Stomach (tissue), 8 donors: ENCODE measurements at regions not wholly inside any gene's neighbourhood (a gene's known extent, or its start where the extent isn't known, plus 50 kb on each side); places are given as distances from the start of the nearest gene placed in this dataset.

Experiments used
- DNase-seq, 2 donors: peaks; one replicate each; pipeline versions ENCODE4 v3.0.0 to v3.0.0-alpha.2; 2013 to 2019
- H3K27ac ChIP-seq, 5 donors: fragments of 200-600 bp in 4 of 5; sonication (generic) in 4 of 5; one replicate each; pipeline ENCODE4 v1.5.1; 2013 to 2019; ENCODE audit warnings: mild to moderate bottlenecking in 1 of 5, moderate library complexity in 1 of 5
- H3K27me3 ChIP-seq, 3 donors: fragments of 200-600 bp; sonication (generic); one replicate each; pipeline ENCODE4 v1.5.1; 2017 to 2019; ENCODE audit warnings: mixed run types in 1 of 3
- H3K36me3 ChIP-seq, 4 donors: fragments of 200-600 bp; sonication (generic); 1 replicate in 3 of 4; 2 replicates in 1 of 4; pipeline ENCODE4 v1.5.1; 2016 to 2019
- H3K4me1 ChIP-seq, 4 donors: fragments of 200-600 bp; sonication (generic); one replicate each; pipeline ENCODE4 v1.5.1; 2016 to 2019
- H3K4me3 ChIP-seq, 4 donors: fragments of 200-600 bp; sonication (generic) in 3 of 4; one replicate each; pipeline ENCODE4 v1.5.1; 2016 to 2019; ENCODE audit warnings: mild to moderate bottlenecking in 1 of 4
- H3K9me3 ChIP-seq, 4 donors: fragments of 200-600 bp; sonication (generic); one replicate each; pipeline ENCODE4 v1.5.1; 2016 to 2019
- EP300 ChIP-seq: sonication (generic); formaldehyde crosslinking; IDR thresholded peaks from one replicate; pipeline ENCODE4 v1.6.1; 2017; ENCODE audit warnings: antibody characterized with exemption
- POLR2A ChIP-seq, 4 donors: fragments of 450-650 bp; IDR thresholded peaks; one replicate each; pipeline ENCODE4 v1.6.1; 2016; ENCODE audit warnings: antibody characterized with exemption in 4 of 4, control low read depth in 2 of 4, mild to moderate bottlenecking in 1 of 4, moderate library complexity in 1 of 4
- POLR2AphosphoS5 ChIP-seq, 3 donors: sonication (generic); formaldehyde crosslinking; IDR thresholded peaks; one replicate each; pipeline ENCODE4 v1.6.1; 2016; ENCODE audit warnings: antibody characterized with exemption in 3 of 3
- WGBS, 5 donors: extraction: QIAGEN DNeasy Blood & Tissue Kit in 3 of 5; methylation state at CpG; one replicate each; pipeline versions ENCODE4 v1.1.5 to v1.1.7; 2013 to 2018; 5-methylcytosine and 5-hydroxymethylcytosine counted together
- intact Hi-C: fragments of 100-400 bp; cut with DNase I; formaldehyde crosslinking; loops from one replicate; pipeline ENCODE4 v1.15.1; 2023; ENCODE audit warnings: low total_unique reads
- TF ChIP-seq, protein P1 (sequence below), 7 experiments: fragments of 450-650 bp in 4 of 7; fragments of 200-600 bp in 3 of 7; sonication (generic) in 3 of 7; IDR thresholded peaks; one replicate each; pipeline ENCODE4 v1.5.1; 2016 to 2019; ENCODE audit warnings: antibody characterized with exemption in 7 of 7, control low read depth in 2 of 7, mild to moderate bottlenecking in 1 of 7
- donor health status: healthy with polysubstance abuse.
- donor health status: Bipolar disorder and iron deficiency.
- donor health status: healthy.

- Histone ChIP-seq H3K9me3 (peaks cover 0 to 2% (median 0%) of the 10 kb centered on the region in 4 donors), H3K36me3 (no peaks in the 10 kb centered on the region), H3K4me1 (no peaks in the 10 kb centered on the region), H3K27me3 (peaks cover 0 to 7% (median 0%) of the 10 kb centered on the region in 3 donors), H3K4me3 (no peak overlapping the region), H3K27ac (no peak overlapping the region)
- 90 to 93% (median 91%) methylated on average over 3 of the region's 3 CpGs for WGBS, 5 donors
- no peak for DNase-seq
- no peak for TF ChIP-seq POLR2A (IDR thresholded peaks at IDR 0.05)
- TF ChIP-seq POLR2AphosphoS5 (IDR thresholded peaks at IDR 0.05): no peak
- TF ChIP-seq, protein P1, sequence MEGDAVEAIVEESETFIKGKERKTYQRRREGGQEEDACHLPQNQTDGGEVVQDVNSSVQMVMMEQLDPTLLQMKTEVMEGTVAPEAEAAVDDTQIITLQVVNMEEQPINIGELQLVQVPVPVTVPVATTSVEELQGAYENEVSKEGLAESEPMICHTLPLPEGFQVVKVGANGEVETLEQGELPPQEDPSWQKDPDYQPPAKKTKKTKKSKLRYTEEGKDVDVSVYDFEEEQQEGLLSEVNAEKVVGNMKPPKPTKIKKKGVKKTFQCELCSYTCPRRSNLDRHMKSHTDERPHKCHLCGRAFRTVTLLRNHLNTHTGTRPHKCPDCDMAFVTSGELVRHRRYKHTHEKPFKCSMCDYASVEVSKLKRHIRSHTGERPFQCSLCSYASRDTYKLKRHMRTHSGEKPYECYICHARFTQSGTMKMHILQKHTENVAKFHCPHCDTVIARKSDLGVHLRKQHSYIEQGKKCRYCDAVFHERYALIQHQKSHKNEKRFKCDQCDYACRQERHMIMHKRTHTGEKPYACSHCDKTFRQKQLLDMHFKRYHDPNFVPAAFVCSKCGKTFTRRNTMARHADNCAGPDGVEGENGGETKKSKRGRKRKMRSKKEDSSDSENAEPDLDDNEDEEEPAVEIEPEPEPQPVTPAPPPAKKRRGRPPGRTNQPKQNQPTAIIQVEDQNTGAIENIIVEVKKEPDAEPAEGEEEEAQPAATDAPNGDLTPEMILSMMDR (IDR thresholded peaks at IDR 0.05): no peak
- no peak for TF ChIP-seq EP300
- intact Hi-C loops: no loop called here
These were observed 74.6 kb upstream of the PRR23E start for GRCh38 chr3:127118366-127118765.

DNA sequence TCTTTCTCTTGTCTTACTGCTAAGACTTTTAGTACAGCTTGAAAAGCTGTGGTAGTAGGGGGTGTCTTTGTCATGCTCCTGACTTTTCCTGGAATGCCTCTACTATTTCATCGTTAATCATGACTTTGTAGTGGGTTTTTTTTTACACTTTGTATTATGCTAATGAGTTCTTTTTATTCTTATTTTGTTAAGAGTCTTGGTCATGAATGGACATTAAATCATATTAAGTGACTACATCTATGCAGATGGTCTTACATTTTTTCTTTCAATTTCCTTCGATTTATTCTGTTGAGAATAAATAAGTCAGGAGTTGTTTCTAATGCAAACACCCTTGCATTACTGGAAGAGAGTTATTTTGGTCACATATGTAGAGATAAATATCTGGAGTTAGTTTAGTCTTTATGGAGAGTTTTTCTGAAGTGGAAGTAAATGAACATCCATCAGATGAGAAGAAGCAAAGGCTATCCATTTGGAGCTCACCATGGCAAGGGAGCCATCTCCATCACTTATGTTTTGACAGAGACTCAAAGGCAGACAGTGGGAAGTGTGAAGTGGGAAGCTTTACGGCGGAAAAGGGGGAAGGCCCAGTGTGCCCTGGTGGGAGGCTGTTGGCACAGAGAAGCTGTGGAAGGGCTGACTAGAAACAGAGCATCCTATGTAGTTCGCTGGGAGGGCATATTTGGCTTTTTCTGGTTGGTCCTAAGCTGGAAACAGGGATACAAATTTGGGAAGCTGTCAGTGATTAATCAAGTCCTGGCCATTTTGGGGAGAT, 73.1 kb upstream of the PRR23E start:
- intact Hi-C loops: no loop called here
- no peaks in the 10 kb centered on the region for H3K4me1 ChIP-seq
- no peak for DNase-seq
- no peaks in the 10 kb centered on the region for H3K36me3 ChIP-seq
- no peaks in the 10 kb centered on the region for H3K9me3 ChIP-seq
- TF ChIP-seq POLR2AphosphoS5 (IDR thresholded peaks at IDR 0.05) (no peak), POLR2A (IDR thresholded peaks at IDR 0.05) (no peak), EP300 (no peak)
- TF ChIP-seq, protein P1 (IDR thresholded peaks at IDR 0.05): no peak
- H3K4me3 ChIP-seq: no peak overlapping the region
- H3K27me3 ChIP-seq: peaks cover 0 to 11% (median 0%) of the 10 kb centered on the region in 3 donors
- no peak overlapping the region for H3K27ac ChIP-seq
- 66 to 74% (median 71%) methylated on average over 5 of the region's 5 CpGs for WGBS, 5 donors

GRCh38 chr3:127120851-127121647, 71.9 kb upstream of the PRR23E start:
- Histone ChIP-seq H3K4me3 (no peak overlapping the region), H3K9me3 (no peaks in the 10 kb centered on the region), H3K36me3 (no peaks in the 10 kb centered on the region), H3K27me3 (peaks cover 0 to 17% (median 0%) of the 10 kb centered on the region in 3 donors), H3K27ac (no peak overlapping the region), H3K4me1 (no peaks in the 10 kb centered on the region)
- WGBS, 5 donors: 76 to 87% (median 82%) methylated on average over 7 to 13 of the region's 13 CpGs
- intact Hi-C loops: no loop called here
- TF ChIP-seq POLR2A (IDR thresholded peaks at IDR 0.05): no peak
- TF ChIP-seq POLR2AphosphoS5 (IDR thresholded peaks at IDR 0.05): no peak
- TF ChIP-seq EP300: no peak
- TF ChIP-seq, protein P1 (IDR thresholded peaks at IDR 0.05): no peak
- no peak for DNase-seq

GRCh38 chr3:127121885-127122284, 71.0 kb upstream of the PRR23E start:
- DNase-seq: no peak

More at GRCh38 chr3:127121885-127122284, 71.0 kb upstream of the PRR23E start:
- intact Hi-C loops: no loop called here
- Histone ChIP-seq H3K9me3 (no peaks in the 10 kb centered on the region), H3K27me3 (peaks cover 0 to 17% (median 0%) of the 10 kb centered on the region in 3 donors), H3K4me1 (no peaks in the 10 kb centered on the region), H3K27ac (no peak overlapping the region), H3K36me3 (no peaks in the 10 kb centered on the region), H3K4me3 (no peak overlapping the region)
- 48 to 82% (median 64%) methylated on average over 1 of the region's 1 CpG for WGBS, 5 donors
- TF ChIP-seq, protein P1 (IDR thresholded peaks at IDR 0.05): no peak
- TF ChIP-seq POLR2A (IDR thresholded peaks at IDR 0.05) (no peak), EP300 (no peak), POLR2AphosphoS5 (IDR thresholded peaks at IDR 0.05) (no peak)
